Activated CD4-positive, alpha-beta memory T cell treated with anti-CD3 and anti-CD28 coated beads for 36 hours (primary cell): ENCODE measurements at regions not wholly inside any gene's neighbourhood (a gene's known extent, or its start where the extent isn't known, plus 50 kb on each side); places are given as distances from the start of the nearest gene placed in this dataset.
"Not testable (repeated sequence)": the region's sequence is repeated elsewhere in the genome, so short reads cannot be mapped to it uniquely, and the experiment has no call there.

Experiments used
- CTCF ChIA-PET: fragments of 350-600 bp; sonication (Branson Sonifier 250); formaldehyde crosslinking; loops from one replicate; lab custom pipeline; 2021; ENCODE audit warnings: antibody characterized with exemption, inconsistent platforms; lab: Charles Lee
- POLR2A ChIA-PET: fragments of 350-600 bp; sonication (Branson Sonifier 250); formaldehyde crosslinking; loops from one replicate; lab custom pipeline; 2021; ENCODE audit warnings: antibody characterized with exemption; lab: Charles Lee
- DNase-seq: peaks from one replicate; pipeline ENCODE4 v3.0.0-alpha.2; 2020
- H3K27ac Mint-ChIP-seq: one replicate; pipeline ENCODE4 v1.8.0; 2021; ENCODE audit warnings: mixed read lengths
- H3K27me3 Mint-ChIP-seq: one replicate; pipeline ENCODE4 v1.8.0; 2021; ENCODE audit warnings: mixed read lengths
- H3K36me3 Mint-ChIP-seq: one replicate; pipeline ENCODE4 v1.8.0; 2021; ENCODE audit warnings: mixed read lengths
- H3K4me1 Mint-ChIP-seq: one replicate; pipeline ENCODE4 v1.8.0; 2021; ENCODE audit warnings: low read depth, mixed read lengths
- H3K4me3 Mint-ChIP-seq: one replicate; pipeline ENCODE4 v1.8.0; 2021; ENCODE audit warnings: mild to moderate bottlenecking, mixed read lengths
- H3K9me3 Mint-ChIP-seq: one replicate; pipeline ENCODE4 v1.8.0; 2021; ENCODE audit warnings: mixed read lengths
- intact Hi-C: fragments of 100-400 bp; cut with micrococcal nuclease; formaldehyde crosslinking; loops from one replicate; pipeline ENCODE4 v1.15.1; 2023

DNA sequence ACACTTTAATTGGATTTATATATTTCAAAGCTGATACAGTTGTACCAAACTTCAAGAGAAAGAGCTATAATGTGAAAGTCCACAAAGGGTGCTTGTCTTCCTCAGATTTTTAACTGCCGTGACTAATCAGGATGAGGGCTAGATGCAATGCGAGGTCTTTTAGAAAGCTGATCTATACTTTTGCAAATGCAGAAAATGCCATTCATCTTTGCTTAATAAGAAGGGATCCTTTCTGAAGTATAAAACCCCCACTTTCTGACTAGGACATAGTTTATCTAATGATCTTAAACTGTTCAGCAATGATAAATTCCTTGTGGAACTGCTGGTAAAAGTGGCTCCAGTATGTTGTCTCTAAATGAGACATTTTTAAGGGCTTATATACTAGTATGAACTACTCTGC, 102.7 kb upstream of the NGF start:
- peaks cover 6% of the 10 kb centered on the region for H3K27me3 Mint-ChIP-seq
- ChIA-PET CTCF (interaction anchor here (0.6 to 0.7 kb wide), 2 partner anchors 126 to 231 kb away, joined by 3 to 7 read pairs; no protein-coding TSS in a partner anchor), POLR2A (no interaction called here)
- no peak overlapping the region for H3K27ac Mint-ChIP-seq
- intact Hi-C loops = no loop called here
- no peaks in the 10 kb centered on the region for H3K4me1 Mint-ChIP-seq
- DNase-seq = no peak
- H3K36me3 Mint-ChIP-seq = no peaks in the 10 kb centered on the region
- no peaks in the 10 kb centered on the region for H3K9me3 Mint-ChIP-seq
- no peak overlapping the region for H3K4me3 Mint-ChIP-seq

DNA sequence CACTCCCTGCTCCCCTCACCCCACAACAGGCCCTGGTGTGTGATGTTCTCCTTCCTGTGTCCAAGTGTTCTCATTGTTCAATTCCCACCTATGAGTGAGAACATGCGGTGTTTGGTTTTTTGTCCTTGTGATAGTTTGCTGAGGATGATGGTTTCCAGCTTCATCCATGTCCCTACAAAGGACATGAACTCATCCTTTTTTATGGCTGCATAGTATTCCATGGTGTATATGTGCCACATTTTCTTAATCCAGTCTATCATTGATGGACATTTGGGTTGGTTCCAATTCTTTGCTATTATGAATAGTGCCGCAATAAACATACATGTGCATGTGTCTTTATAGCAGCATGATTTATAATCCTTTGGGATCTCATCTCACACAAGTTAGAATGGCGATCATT, 101.5 kb upstream of the NGF start:
- POLR2A ChIA-PET, H3K36me3 Mint-ChIP-seq, H3K27ac Mint-ChIP-seq, H3K4me1 Mint-ChIP-seq, intact Hi-C loops, CTCF ChIA-PET, H3K9me3 Mint-ChIP-seq, DNase-seq, H3K27me3 Mint-ChIP-seq, H3K4me3 Mint-ChIP-seq: not testable (repeated sequence)

DNA sequence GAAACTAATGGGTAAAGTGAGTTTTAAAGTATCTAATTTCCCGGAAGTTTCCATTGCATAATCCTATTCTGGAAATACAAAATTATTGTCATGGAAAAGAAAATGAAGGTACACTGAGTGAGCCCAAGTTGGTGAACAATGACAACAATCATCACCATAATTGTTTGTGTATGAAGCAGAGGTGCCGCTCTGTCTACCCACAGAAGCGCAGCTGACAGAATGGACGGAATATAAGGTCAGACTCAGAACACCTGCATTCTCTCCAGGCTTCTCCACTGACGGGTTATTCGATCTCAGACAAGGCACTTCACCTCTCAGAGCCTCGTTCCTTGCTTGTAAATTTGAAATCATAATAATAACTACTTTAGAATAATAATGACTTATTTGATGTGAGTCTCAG, 99.1 kb upstream of the NGF start:
- intact Hi-C loops = no loop called here
- ChIA-PET CTCF (no interaction called here), POLR2A (no interaction called here)
- Mint-ChIP-seq H3K27ac (no peak overlapping the region), H3K36me3 (no peaks in the 10 kb centered on the region), H3K4me3 (no peak overlapping the region), H3K4me1 (no peaks in the 10 kb centered on the region), H3K27me3 (peaks cover 3% of the 10 kb centered on the region), H3K9me3 (no peaks in the 10 kb centered on the region)
- DNase-seq = no peak

DNA sequence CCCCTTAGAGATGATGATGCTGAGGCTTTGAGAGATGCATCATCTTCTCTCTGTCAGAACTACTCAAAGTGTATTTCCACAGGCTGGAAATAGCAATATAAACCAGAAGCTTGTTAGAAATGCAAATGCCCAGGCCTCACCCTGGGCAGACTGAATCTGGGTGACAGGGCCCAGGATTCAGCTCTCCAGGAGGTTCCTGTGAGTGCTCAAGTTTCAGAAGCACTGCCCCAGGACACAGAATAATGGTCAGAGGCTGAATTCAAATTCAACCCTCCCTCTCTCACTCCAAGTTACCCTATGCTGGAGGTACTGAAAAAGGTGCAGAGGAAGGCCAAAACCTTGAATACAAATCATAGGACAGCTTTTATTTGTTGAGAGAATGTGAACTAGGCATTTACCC, 98.5 kb upstream of the NGF start:
- H3K9me3 Mint-ChIP-seq = no peaks in the 10 kb centered on the region
- intact Hi-C loops = no loop called here
- POLR2A ChIA-PET = no interaction called here
- H3K27ac Mint-ChIP-seq = no peak overlapping the region
- H3K36me3 Mint-ChIP-seq = no peaks in the 10 kb centered on the region
- no peaks in the 10 kb centered on the region for H3K4me1 Mint-ChIP-seq
- peaks cover 3% of the 10 kb centered on the region for H3K27me3 Mint-ChIP-seq
- no peak for DNase-seq
- H3K4me3 Mint-ChIP-seq = no peak overlapping the region
- CTCF ChIA-PET = interaction anchor here (0.6 kb wide), 1 partner anchor 164 kb away, joined by 3 read pairs; no protein-coding TSS in a partner anchor

DNA sequence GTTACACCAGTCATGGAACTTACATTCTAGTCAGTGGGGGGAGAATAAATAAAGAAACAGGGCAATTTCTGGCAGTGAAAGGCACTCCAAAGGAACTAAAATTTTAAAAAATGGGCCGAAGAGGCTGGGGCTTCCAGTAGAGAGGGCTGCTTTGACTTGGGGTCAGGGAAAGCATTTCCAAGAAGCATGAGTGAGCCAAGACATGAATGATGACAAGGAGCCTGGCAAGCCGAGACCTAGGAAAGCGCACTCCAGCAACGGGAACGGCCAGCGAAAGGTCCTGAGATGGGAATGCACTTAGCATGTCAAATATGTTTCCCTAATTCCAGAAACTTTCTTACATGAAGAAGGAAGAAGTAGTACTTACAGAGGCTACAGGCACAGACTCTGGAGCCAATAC, 95.4 kb upstream of the NGF start:
- CTCF ChIA-PET = no interaction called here
- no peak for DNase-seq

DNA sequence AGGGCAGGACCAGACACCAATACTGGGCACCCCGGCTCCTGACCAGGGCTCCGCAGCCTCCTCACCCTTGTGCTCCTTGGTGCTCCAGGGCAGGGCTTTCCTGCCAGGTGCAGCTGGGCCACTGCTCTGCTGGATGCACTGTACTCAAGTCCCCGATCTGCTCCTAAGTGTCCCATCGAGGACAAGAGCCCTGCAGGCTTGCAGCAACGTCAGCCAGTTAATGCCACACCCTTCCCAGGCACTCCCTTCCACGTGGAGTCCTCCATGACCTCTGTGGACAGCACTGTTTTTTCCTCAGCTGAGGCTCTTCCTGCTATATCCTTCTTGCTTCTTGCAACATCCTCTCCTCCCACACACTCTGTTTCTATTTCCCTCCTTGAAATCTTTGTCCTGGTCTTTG, 94.0 kb upstream of the NGF start:
- intact Hi-C loops = no loop called here
- DNase-seq = no peak
- Mint-ChIP-seq H3K27me3 (peaks cover 8% of the 10 kb centered on the region), H3K4me3 (no peak overlapping the region), H3K9me3 (no peaks in the 10 kb centered on the region), H3K27ac (no peak overlapping the region), H3K36me3 (no peaks in the 10 kb centered on the region), H3K4me1 (no peaks in the 10 kb centered on the region)
- ChIA-PET POLR2A (no interaction called here), CTCF (no interaction called here)

More for the DNA sequence above, 95.4 kb upstream of the NGF start:
- H3K4me1 Mint-ChIP-seq = no peaks in the 10 kb centered on the region
- H3K27ac Mint-ChIP-seq = no peak overlapping the region
- no peaks in the 10 kb centered on the region for H3K36me3 Mint-ChIP-seq
- no peak overlapping the region for H3K4me3 Mint-ChIP-seq
- H3K27me3 Mint-ChIP-seq = no peaks in the 10 kb centered on the region
- POLR2A ChIA-PET = no interaction called here
- H3K9me3 Mint-ChIP-seq = no peaks in the 10 kb centered on the region
- intact Hi-C loops = no loop called here

DNA sequence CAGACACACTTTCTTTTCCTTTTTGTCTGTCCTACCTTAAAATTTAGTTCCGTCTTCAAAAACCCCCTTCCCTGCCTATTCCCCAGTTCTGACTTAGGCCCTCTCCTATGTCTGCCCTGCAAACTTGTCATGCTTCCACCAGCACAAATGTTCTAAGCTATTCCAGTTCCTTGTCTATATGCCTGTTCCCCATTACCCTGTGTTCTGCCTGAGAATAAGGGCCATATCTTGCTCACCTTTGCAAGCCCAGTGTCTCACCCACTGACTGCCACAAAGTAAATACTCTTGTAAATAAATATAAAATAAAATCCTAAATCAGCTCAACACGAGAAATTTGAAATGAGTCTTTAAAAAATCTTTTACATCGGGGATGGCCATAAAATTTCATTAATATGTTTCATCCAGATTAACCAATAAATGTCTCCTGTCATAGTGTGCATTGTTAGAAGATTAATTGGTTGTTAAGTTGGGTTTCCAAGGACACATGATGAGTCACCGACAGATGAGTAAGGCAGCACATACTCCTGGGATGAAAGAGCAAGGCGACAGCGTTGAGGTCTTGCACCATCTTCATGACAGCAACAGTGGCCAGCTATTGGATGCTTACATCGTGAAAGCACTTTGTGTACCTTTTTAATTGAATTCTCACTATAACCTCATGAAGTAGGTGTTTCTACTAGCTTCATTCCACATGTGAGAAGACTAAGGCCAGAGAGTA, 92.6 kb upstream of the NGF start:
- Mint-ChIP-seq H3K4me3 (no peak overlapping the region), H3K4me1 (no peaks in the 10 kb centered on the region), H3K27ac (no peak overlapping the region), H3K9me3 (no peaks in the 10 kb centered on the region), H3K36me3 (no peaks in the 10 kb centered on the region), H3K27me3 (peaks cover 13% of the 10 kb centered on the region)
- no peak for DNase-seq
- CTCF ChIA-PET = interaction anchor here (0.6 kb wide), 1 partner anchor 247 kb away, joined by 4 read pairs; no protein-coding TSS in a partner anchor
- POLR2A ChIA-PET = no interaction called here
- intact Hi-C loops = no loop called here

DNA sequence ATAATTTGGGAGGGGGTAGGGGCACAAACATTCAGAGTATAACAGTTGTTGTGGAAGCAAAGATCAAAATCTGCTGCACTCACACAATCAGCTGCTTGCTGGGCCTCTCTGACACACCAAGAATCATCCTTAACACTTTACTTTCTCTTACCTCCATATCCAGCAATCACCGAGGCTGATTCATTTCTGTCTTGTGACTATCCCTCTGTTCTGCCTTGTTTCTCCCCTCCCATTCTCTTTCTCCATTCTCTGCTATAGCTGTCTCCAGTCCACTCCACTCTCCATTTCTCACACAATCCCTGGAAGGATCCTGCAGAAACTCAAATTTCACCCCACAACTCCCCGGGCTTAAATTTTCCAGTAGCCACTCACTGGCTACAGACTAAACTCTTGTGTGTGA, 91.8 kb upstream of the NGF start:
- POLR2A ChIA-PET = no interaction called here
- Mint-ChIP-seq H3K4me1 (no peaks in the 10 kb centered on the region), H3K9me3 (no peaks in the 10 kb centered on the region), H3K27me3 (peaks cover 16% of the 10 kb centered on the region), H3K36me3 (no peaks in the 10 kb centered on the region), H3K4me3 (no peak overlapping the region), H3K27ac (no peak overlapping the region)
- no peak for DNase-seq
- intact Hi-C loops = no loop called here
- CTCF ChIA-PET = no interaction called here

DNA sequence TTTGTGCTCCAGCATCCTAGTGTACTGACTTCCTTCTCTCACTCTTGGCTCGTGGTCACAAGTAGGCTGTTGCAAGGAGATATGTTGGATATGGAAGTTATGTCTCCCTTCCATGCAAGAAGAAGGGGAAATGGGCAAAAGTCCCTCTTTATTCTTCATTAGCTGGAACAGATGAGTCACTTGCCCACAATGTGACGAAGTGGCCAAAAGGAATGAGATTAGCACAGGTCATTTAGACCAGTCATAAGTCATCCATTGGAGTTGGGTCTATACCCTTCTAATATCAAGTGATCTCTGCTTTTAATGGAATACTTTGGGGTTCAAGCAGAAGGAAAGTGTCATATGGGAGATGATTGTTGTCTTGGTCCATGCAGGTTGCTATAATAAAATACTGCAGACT, 91.2 kb upstream of the NGF start:
- no peaks in the 10 kb centered on the region for H3K36me3 Mint-ChIP-seq
- intact Hi-C loops = no loop called here
- DNase-seq = no peak
- H3K9me3 Mint-ChIP-seq = no peaks in the 10 kb centered on the region
- ChIA-PET CTCF (no interaction called here), POLR2A (no interaction called here)
- H3K27ac Mint-ChIP-seq = no peak overlapping the region
- peaks cover 16% of the 10 kb centered on the region for H3K27me3 Mint-ChIP-seq
- H3K4me1 Mint-ChIP-seq = no peaks in the 10 kb centered on the region
- no peak overlapping the region for H3K4me3 Mint-ChIP-seq

DNA sequence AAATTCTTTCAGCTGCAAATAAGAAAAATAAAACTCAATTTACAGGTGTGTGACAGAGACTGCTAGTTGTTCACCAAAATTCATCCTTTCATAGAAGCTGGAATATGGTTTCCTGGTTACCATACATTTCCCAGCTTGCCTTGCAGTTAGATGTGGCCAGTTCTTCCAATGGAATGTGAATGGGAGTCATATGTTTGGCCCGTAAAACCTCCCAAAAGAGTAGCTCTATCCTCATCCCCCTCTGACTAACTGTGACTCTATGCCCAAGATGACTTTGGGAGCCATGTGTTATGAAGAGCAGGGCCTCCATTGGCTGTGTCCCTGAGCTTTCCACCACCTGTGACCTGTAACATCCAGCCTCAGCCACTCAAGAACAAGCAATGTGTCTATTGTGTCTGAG, 90.6 kb upstream of the NGF start:
- ChIA-PET CTCF (no interaction called here), POLR2A (no interaction called here)
- Mint-ChIP-seq H3K36me3 (no peaks in the 10 kb centered on the region), H3K27me3 (peaks cover 21% of the 10 kb centered on the region), H3K4me3 (no peak overlapping the region), H3K27ac (no peak overlapping the region), H3K4me1 (no peaks in the 10 kb centered on the region), H3K9me3 (no peaks in the 10 kb centered on the region)
- intact Hi-C loops = no loop called here
- DNase-seq = no peak

DNA sequence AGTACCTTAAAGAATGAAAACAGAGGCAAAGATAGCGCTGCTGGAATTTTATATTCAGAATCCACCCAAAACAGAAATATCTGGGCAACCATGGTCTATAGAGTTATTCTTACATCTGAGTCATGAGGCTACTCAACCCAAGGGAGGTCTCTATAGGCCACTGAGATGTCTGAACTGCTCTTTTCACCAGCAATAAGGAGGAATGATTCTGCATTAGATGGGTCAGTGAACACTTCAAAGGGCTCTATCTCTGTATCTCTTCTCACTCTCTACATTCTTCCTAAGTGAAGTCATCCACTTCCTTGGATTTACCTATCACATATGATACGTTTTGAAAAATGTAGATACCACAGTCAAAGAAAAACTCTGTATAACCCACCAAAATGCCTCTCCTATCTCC, 90.2 kb upstream of the NGF start:
- Mint-ChIP-seq H3K27me3 (peaks cover 22% of the 10 kb centered on the region), H3K9me3 (no peaks in the 10 kb centered on the region), H3K36me3 (no peaks in the 10 kb centered on the region), H3K27ac (no peak overlapping the region), H3K4me3 (no peak overlapping the region), H3K4me1 (no peaks in the 10 kb centered on the region)
- intact Hi-C loops = no loop called here
- ChIA-PET CTCF (no interaction called here), POLR2A (no interaction called here)
- DNase-seq = no peak

DNA sequence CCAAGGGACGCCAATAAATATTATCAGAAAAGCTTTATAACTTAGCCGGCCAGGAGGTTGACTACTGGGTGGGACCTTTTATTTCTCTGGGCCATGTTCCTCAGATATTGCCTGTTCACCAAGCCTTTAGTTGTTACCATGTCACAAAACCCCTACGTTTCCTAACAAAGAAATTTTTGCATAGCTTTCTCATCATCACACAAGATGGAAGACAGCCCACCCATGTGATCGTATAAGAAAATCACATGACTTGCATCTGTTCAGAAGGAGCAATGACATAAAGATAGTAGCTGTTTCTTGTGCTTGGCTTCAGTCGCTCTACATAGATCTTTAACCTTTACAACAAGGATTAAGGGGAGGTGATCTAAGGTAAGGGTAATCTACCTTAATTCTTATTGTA, 88.9 kb upstream of the NGF start:
- ChIA-PET CTCF (no interaction called here), POLR2A (no interaction called here)
- intact Hi-C loops = no loop called here
- Mint-ChIP-seq H3K4me1 (no peaks in the 10 kb centered on the region), H3K36me3 (no peaks in the 10 kb centered on the region), H3K9me3 (no peaks in the 10 kb centered on the region), H3K27ac (no peak overlapping the region), H3K4me3 (no peak overlapping the region), H3K27me3 (peaks cover 24% of the 10 kb centered on the region)
- DNase-seq = no peak

DNA sequence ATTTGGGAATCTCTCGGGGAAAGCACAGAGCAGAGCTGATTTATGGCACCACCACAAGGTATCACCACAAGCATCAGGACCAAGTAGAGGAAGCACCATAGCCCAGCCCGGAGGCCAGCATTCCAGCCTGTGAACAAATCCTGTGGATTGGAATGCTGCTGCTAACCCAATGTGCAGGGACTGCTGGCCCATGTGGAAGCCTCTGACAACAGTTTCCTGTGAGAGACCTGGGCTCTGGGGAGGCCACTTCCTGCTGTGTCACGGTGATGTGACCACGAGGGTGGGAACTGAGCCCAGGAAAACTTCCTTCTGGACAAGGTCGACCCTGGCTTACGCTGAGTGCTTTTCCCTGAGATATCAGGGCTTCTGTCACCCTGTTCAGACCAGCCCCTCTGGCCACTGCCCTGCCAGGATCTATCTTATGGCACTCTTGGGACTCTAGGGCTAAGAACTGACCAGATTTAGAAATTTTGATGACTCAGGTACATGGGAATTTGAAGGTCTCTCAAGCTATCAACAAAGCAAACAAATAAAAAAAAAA, 88.3 kb upstream of the NGF start:
- DNase-seq = no peak
- H3K9me3 Mint-ChIP-seq = no peaks in the 10 kb centered on the region
- no peaks in the 10 kb centered on the region for H3K4me1 Mint-ChIP-seq
- no peaks in the 10 kb centered on the region for H3K36me3 Mint-ChIP-seq
- intact Hi-C loops = no loop called here
- peaks cover 27% of the 10 kb centered on the region for H3K27me3 Mint-ChIP-seq
- ChIA-PET POLR2A (no interaction called here), CTCF (no interaction called here)
- H3K4me3 Mint-ChIP-seq = no peak overlapping the region
- no peak overlapping the region for H3K27ac Mint-ChIP-seq
